ENCODE measurements at regions not wholly inside any gene's neighbourhood (a gene's known extent, or its start where the extent isn't known, plus 50 kb on each side); places are given as distances from the start of the nearest gene placed in this dataset.

DNA sequence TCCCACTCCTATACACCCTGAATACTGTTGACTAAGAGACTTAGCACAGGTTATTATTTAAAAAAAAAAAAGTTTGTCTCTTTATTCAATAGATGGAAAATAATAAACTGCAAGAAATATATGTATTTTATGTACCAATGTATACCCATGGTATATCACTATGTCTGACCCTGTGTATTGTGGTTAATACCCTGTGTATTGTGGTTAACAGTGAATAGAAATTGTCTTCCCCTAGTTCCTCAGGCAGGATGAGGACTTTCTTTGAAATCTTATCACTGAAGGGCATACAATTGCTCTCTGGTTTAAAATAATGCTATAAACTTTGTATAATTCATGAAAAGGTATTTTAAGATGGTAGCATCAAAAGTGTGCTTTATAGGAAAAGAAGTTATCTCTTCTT is 80.0 kb upstream of the TMEM106B start:
- no peaks in the 10 kb centered on the region for H3K9me3 ChIP-seq
- H3K36me3 ChIP-seq = no peaks in the 10 kb centered on the region
- no peaks in the 10 kb centered on the region for H3K4me1 ChIP-seq
- TF ChIP-seq POLR2A (IDR thresholded peaks at IDR 0.05) = no peak
- TF ChIP-seq CTCF (IDR thresholded peaks at IDR 0.05) = no peak
- no peak for DNase-seq
- no peaks in the 10 kb centered on the region for H3K27me3 ChIP-seq
- ATAC-seq = no peak
- no peak overlapping the region for H3K27ac ChIP-seq
- H3K4me3 ChIP-seq = no peak overlapping the region
- intact Hi-C loops (cut with DNase I) = no loop called here

- no peaks in the 10 kb centered on the region for H3K9me3 ChIP-seq
- H3K27me3 ChIP-seq = no peaks in the 10 kb centered on the region
- no peak for TF ChIP-seq POLR2A (IDR thresholded peaks at IDR 0.05)
- no peak for TF ChIP-seq CTCF (IDR thresholded peaks at IDR 0.05)
- H3K27ac ChIP-seq = no peak overlapping the region
- ATAC-seq = no peak
- no peak for DNase-seq
- intact Hi-C loops (cut with DNase I) = no loop called here
- no peaks in the 10 kb centered on the region for H3K36me3 ChIP-seq
- H3K4me3 ChIP-seq = no peak overlapping the region
- no peaks in the 10 kb centered on the region for H3K4me1 ChIP-seq
Observed at GRCh38 chr7:12133865-12134264, 77.2 kb upstream of the TMEM106B start.

DNA sequence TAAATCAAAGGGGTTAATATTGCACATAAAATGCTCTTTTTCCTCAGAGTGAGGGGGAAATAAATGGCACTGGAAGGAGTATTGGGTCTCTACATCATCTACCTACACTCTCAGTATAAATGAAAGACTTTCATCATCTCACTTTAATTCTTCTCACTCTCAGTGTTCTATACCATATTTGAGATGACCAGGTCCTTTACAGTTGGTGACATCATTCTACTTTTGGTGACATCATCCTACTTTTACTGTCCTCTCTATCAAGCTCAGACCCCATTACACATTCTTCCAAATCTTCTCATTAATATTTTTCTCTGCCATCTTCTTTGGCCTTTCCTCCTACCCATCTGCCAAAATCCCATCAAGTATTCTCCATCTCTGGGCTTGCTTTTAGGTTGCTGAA is 74.6 kb upstream of the TMEM106B start:
- TF ChIP-seq POLR2A (IDR thresholded peaks at IDR 0.05) (no peak), CTCF (IDR thresholded peaks at IDR 0.05) (no peak)
- no peaks in the 10 kb centered on the region for H3K27me3 ChIP-seq
- intact Hi-C loops (cut with DNase I) = no loop called here
- no peak for DNase-seq
- no peak overlapping the region for H3K27ac ChIP-seq
- no peaks in the 10 kb centered on the region for H3K9me3 ChIP-seq
- H3K4me1 ChIP-seq = no peaks in the 10 kb centered on the region
- H3K36me3 ChIP-seq = no peaks in the 10 kb centered on the region
- H3K4me3 ChIP-seq = no peak overlapping the region
- no peak for ATAC-seq

DNA sequence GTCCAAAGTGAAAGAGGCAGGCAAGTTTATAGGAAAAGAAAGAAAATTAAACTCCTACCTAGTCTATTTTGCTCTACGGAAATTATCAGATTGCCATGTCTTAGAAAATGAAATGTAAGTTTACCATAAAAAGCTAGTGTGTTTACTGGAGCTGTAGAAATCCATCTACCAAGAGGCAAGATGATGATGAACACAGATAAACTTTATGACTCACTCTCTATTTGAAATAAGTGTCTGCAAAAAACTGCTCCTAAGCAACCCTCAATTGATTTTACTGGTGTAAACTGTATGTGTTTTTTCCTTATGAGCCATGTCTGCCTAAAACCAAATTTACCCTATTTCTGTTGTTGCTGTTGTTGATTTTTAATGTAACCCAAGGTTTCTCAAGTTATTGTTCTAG is 73.8 kb upstream of the TMEM106B start:
- no peak for ATAC-seq
- H3K27ac ChIP-seq = no peak overlapping the region
- no peak for DNase-seq
- H3K36me3 ChIP-seq = no peaks in the 10 kb centered on the region
- intact Hi-C loops (cut with DNase I) = no loop called here
- H3K4me1 ChIP-seq = no peaks in the 10 kb centered on the region
- no peaks in the 10 kb centered on the region for H3K9me3 ChIP-seq
- H3K27me3 ChIP-seq = no peaks in the 10 kb centered on the region
- TF ChIP-seq CTCF (IDR thresholded peaks at IDR 0.05) (no peak), POLR2A (IDR thresholded peaks at IDR 0.05) (no peak)
- 67% methylated on average over 1 of the region's 1 CpG for WGBS (ENCODE audit: insufficient coverage, low coverage, low lambda C conversion rate, missing lambda C conversion rate)
- H3K4me3 ChIP-seq = no peak overlapping the region

DNA sequence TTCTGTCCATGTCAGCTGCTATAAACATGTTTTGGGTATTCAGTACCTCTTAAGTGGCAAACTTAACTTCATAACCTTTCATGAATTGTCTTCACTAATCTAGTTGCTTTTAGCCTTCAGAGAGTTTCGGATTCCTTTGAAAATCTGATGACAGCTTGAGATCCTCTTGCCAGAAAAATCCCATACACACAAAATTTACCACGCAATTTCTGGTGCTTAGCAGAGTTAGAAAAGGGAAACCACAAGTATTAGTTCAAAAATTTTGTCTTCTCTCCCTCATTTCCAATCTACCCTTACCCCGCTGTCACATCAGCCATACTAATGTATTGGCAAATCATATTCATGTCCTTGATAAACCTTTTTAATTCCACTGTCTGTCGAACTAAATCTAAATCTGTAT is 72.7 kb upstream of the TMEM106B start:
- DNase-seq (no peak), ATAC-seq (no peak)
- TF ChIP-seq CTCF (IDR thresholded peaks at IDR 0.05) (no peak), POLR2A (IDR thresholded peaks at IDR 0.05) (no peak)
- WGBS (ENCODE audit: insufficient coverage, low coverage, low lambda C conversion rate, missing lambda C conversion rate) = 55% methylated on average over 4 of the region's 4 CpGs
- no peaks in the 10 kb centered on the region for H3K9me3 ChIP-seq
- no peaks in the 10 kb centered on the region for H3K4me1 ChIP-seq
- intact Hi-C loops (cut with DNase I) = no loop called here
- no peak overlapping the region for H3K4me3 ChIP-seq
- H3K36me3 ChIP-seq = no peaks in the 10 kb centered on the region
- no peak overlapping the region for H3K27ac ChIP-seq
- no peaks in the 10 kb centered on the region for H3K27me3 ChIP-seq

All from right lobe of liver (tissue), 6 donors.